ENCODE measurements at regions not wholly inside any gene's neighbourhood (a gene's known extent, or its start where the extent isn't known, plus 50 kb on each side); places are given as distances from the start of the nearest gene placed in this dataset.
A peak's percentile ranks its signal among the peaks of the same experiment; 100 is the strongest.

GRCh38 chr18:8962855-8963635 lies 139.5 kb upstream of the NDUFV2 start:
- DNase-seq, result no peak

- no peak for DNase-seq
Measured at GRCh38 chr18:8963876-8964275, 138.6 kb upstream of the NDUFV2 start.

GRCh38 chr18:8965398-8965797 lies 137.1 kb upstream of the NDUFV2 start:
- DNase-seq, result no peak

GRCh38 chr18:8966821-8967220 lies 135.7 kb upstream of the NDUFV2 start:
- DNase-seq, result no peak

- DNase-seq, result no peak
Measured at GRCh38 chr18:8967573-8967972, 134.9 kb upstream of the NDUFV2 start.

GRCh38 chr18:8969639-8970390 lies 132.7 kb upstream of the NDUFV2 start:
- DNase-seq, result no peak

GRCh38 chr18:8970843-8971242 lies 131.7 kb upstream of the NDUFV2 start:
- DNase-seq, result no peak

- no peak for DNase-seq
Measured at GRCh38 chr18:8972116-8972515, 130.4 kb upstream of the NDUFV2 start.

- no peak for DNase-seq
Measured at GRCh38 chr18:8974279-8974678, 128.2 kb upstream of the NDUFV2 start.

GRCh38 chr18:8974696-8975095 lies 127.8 kb upstream of the NDUFV2 start:
- no peak for DNase-seq

GRCh38 chr18:8975624-8976023 lies 126.9 kb upstream of the NDUFV2 start:
- DNase-seq, result no peak

- no peak for DNase-seq
Measured at GRCh38 chr18:8976606-8977005, 125.9 kb upstream of the NDUFV2 start.

GRCh38 chr18:8977166-8977565 lies 125.3 kb upstream of the NDUFV2 start:
- no peak for DNase-seq

GRCh38 chr18:8977701-8978100 lies 124.8 kb upstream of the NDUFV2 start:
- DNase-seq, result no peak

- DNase-seq, result no peak
Measured at GRCh38 chr18:8978394-8978793, 124.1 kb upstream of the NDUFV2 start.

- no peak for DNase-seq
Measured at GRCh38 chr18:8979258-8979988, 123.1 kb upstream of the NDUFV2 start.

GRCh38 chr18:8980496-8980895 lies 122.0 kb upstream of the NDUFV2 start:
- no peak for DNase-seq

- no peak for DNase-seq
Measured at GRCh38 chr18:8980918-8981317, 121.6 kb upstream of the NDUFV2 start.

GRCh38 chr18:8982416-8983183 lies 119.9 kb upstream of the NDUFV2 start:
- DNase-seq, result peak in 3 of 51 donors; percentile 2 to 5 (median 4)

- no peak for DNase-seq
Measured at GRCh38 chr18:8983195-8983594, 119.3 kb upstream of the NDUFV2 start.

- DNase-seq, result no peak
Measured at GRCh38 chr18:8984131-8984721, 118.3 kb upstream of the NDUFV2 start.
